HCT116 (cell line): ENCODE measurements at regions not wholly inside any gene's neighbourhood (a gene's known extent, or its start where the extent isn't known, plus 50 kb on each side); places are given as distances from the start of the nearest gene placed in this dataset.

Source experiments
- CBX3 ChIP-seq: IDR thresholded peaks from 2 replicates; pipeline ENCODE4 v1.6.1; 2012; ENCODE audit warnings: low read depth
- CEBPB ChIP-seq: IDR thresholded peaks from 2 replicates; pipeline ENCODE4 v1.6.1; 2012; ENCODE audit warnings: low read depth
- CTCF ChIP-seq, 3 experiments: fragments of 200-600 bp in 1 of 3; sonication (generic) in 1 of 3; IDR thresholded peaks in 2 of 3; conservative IDR thresholded peaks in 1 of 3; 2 replicates each; pipeline ENCODE4 v1.5.1; 2012 to 2017; ENCODE audit warnings: low read depth in 2 of 3, low read length in 2 of 3, antibody characterized with exemption in 1 of 3, borderline replicate concordance in 1 of 3, control low read depth in 1 of 3, mild to moderate bottlenecking in 1 of 3, mixed read lengths in 1 of 3, mixed run types in 1 of 3, moderate library complexity in 1 of 3; ENCODE audit not compliant: insufficient read depth in 1 of 3
- POLR2A ChIP-seq: IDR thresholded peaks from 2 replicates; pipeline ENCODE4 v1.7.0; 2011; ENCODE audit warnings: borderline replicate concordance; ENCODE audit not compliant: insufficient read depth, insufficient read length; ENCODE audit errors: extremely low read depth

GRCh38 chr21:35737899-35738346, 322.4 kb downstream of the SETD4 start:
- TF ChIP-seq CEBPB (no peak), CTCF (IDR thresholded peaks at IDR 0.05 in 2 of 3, conservative IDR thresholded peaks at IDR 0.05 in 1 of 3; ENCODE audit: borderline replicate concordance in 1 of 3, insufficient read depth in 1 of 3, low read depth in 2 of 3, low read length in 2 of 3) (no peak), POLR2A (no peak), CBX3 (no peak)
